Peyer's patch (tissue), 4 donors: ENCODE measurements at regions not wholly inside any gene's neighbourhood (a gene's known extent, or its start where the extent isn't known, plus 50 kb on each side); places are given as distances from the start of the nearest gene placed in this dataset.

Source experiments
- DNase-seq, 3 donors: peaks; one replicate each; pipeline ENCODE4 v3.0.0-alpha.2; 2017 to 2019
- H3K27ac ChIP-seq, 4 donors: fragments of 200-600 bp; sonication (generic); one replicate each; pipeline ENCODE4 v1.5.1; 2016 to 2019
- H3K27me3 ChIP-seq, 2 donors: fragments of 200-600 bp; sonication (generic); one replicate each; pipeline ENCODE4 v1.5.1; 2019
- H3K36me3 ChIP-seq, 3 donors: fragments of 200-600 bp; sonication (generic); one replicate each; pipeline ENCODE4 v1.5.1; 2016 to 2019
- H3K4me1 ChIP-seq, 4 donors: fragments of 200-600 bp; sonication (generic); one replicate each; pipeline ENCODE4 v1.5.1; 2016 to 2019
- H3K4me3 ChIP-seq, 4 donors: fragments of 200-600 bp; sonication (generic); 1 replicate in 3 of 4; 2 replicates in 1 of 4; pipeline ENCODE4 v1.5.1; 2016 to 2019; ENCODE audit warnings: mild to moderate bottlenecking in 1 of 4
- H3K9me3 ChIP-seq, 4 donors: fragments of 200-600 bp; sonication (generic); one replicate each; pipeline ENCODE4 v1.5.1; 2016 to 2019; ENCODE audit warnings: mild to moderate bottlenecking in 1 of 4
- POLR2A ChIP-seq, 2 donors: fragments of 450-650 bp; IDR thresholded peaks; one replicate each; pipeline ENCODE4 v1.5.1; 2017; ENCODE audit warnings: antibody characterized with exemption in 2 of 2, mild to moderate bottlenecking in 2 of 2, moderate library complexity in 2 of 2
- TF ChIP-seq, protein P1 (sequence below), 6 experiments: fragments of 450-650 bp in 4 of 6; fragments of 200-600 bp in 2 of 6; sonication (generic) in 1 of 6; IDR thresholded peaks; one replicate each; pipeline ENCODE4 v1.5.1; 2017 to 2019; ENCODE audit warnings: antibody characterized with exemption in 6 of 6, mild to moderate bottlenecking in 3 of 6, moderate library complexity in 1 of 6

DNA sequence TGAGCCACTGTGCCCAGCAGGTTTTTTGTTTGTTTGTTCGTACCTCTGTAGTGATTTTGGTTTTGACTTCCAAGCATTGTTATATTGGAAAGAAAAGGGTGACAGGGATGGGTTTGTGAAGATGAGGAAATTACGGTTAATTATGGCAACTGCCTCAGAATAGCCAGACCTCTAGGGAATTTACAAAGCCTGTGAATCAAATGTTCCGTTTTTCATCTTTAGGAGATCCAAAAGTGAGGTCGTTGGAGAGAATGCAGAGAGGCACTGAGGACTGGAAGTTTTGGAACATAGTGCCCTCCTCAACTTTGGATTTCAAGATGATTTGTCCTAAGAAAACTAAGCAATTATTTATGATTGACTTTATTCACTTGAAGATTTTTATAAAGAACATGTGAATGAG, 54.5 kb upstream of the EVL start:
- no peak for TF ChIP-seq POLR2A (IDR thresholded peaks at IDR 0.05)
- TF ChIP-seq, protein P1, sequence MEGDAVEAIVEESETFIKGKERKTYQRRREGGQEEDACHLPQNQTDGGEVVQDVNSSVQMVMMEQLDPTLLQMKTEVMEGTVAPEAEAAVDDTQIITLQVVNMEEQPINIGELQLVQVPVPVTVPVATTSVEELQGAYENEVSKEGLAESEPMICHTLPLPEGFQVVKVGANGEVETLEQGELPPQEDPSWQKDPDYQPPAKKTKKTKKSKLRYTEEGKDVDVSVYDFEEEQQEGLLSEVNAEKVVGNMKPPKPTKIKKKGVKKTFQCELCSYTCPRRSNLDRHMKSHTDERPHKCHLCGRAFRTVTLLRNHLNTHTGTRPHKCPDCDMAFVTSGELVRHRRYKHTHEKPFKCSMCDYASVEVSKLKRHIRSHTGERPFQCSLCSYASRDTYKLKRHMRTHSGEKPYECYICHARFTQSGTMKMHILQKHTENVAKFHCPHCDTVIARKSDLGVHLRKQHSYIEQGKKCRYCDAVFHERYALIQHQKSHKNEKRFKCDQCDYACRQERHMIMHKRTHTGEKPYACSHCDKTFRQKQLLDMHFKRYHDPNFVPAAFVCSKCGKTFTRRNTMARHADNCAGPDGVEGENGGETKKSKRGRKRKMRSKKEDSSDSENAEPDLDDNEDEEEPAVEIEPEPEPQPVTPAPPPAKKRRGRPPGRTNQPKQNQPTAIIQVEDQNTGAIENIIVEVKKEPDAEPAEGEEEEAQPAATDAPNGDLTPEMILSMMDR (IDR thresholded peaks at IDR 0.05) = no peak
- no peak overlapping the region for H3K4me3 ChIP-seq
- no peak for DNase-seq
- no peaks in the 10 kb centered on the region for H3K9me3 ChIP-seq
- no peaks in the 10 kb centered on the region for H3K36me3 ChIP-seq
- H3K27me3 ChIP-seq = no peaks in the 10 kb centered on the region
- no peak overlapping the region for H3K27ac ChIP-seq
- peaks cover 0 to 17% (median 4%) of the 10 kb centered on the region in 4 donors for H3K4me1 ChIP-seq

DNA sequence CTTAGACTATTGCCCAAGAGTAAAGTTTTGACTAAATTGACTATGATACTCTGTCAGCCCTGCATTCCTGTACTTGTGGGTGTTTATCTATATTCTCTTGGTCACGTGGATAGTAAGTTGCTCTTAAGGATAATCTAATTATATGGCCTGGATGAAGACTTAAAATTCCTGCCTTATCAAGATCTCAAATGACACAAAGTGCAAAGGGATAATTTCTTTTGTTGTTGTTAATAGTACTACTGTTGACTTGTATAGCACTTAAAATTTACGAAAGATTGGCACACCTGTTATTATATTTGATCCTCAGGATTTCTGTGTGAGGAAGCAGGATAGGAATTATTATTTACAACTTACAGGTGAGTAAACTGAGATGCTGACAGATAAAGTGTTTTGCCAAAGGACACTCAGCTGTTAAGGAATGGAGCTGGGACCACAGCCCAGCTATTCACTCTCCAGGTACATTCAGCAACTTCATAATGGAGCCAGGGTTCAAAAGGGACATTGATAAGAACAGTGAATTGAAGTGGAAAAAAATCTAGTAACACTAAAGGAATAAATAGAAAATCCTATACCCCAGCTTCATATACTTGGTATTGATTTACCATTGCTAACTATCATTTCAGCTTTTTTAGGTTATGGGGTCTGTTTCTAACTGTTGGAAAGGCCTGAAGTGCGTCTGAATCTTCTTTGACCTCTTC, 53.4 kb upstream of the EVL start:
- H3K27me3 ChIP-seq = no peaks in the 10 kb centered on the region
- H3K27ac ChIP-seq = peak overlapping the region in 2 of 4 donors; percentile 12 to 28
- no peaks in the 10 kb centered on the region for H3K36me3 ChIP-seq
- peaks cover 0 to 17% (median 4%) of the 10 kb centered on the region in 4 donors for H3K4me1 ChIP-seq
- no peaks in the 10 kb centered on the region for H3K9me3 ChIP-seq
- no peak for DNase-seq
- H3K4me3 ChIP-seq = no peak overlapping the region
- no peak for TF ChIP-seq POLR2A (IDR thresholded peaks at IDR 0.05)
- TF ChIP-seq, protein P1 (IDR thresholded peaks at IDR 0.05) = no peak

- H3K4me1 ChIP-seq = peaks cover 0 to 21% (median 4%) of the 10 kb centered on the region in 4 donors
- DNase-seq = no peak
- TF ChIP-seq, protein P1 (IDR thresholded peaks at IDR 0.05) = no peak
- H3K27me3 ChIP-seq = no peaks in the 10 kb centered on the region
- H3K9me3 ChIP-seq = no peaks in the 10 kb centered on the region
- H3K4me3 ChIP-seq = no peak overlapping the region
- H3K36me3 ChIP-seq = no peaks in the 10 kb centered on the region
- peak overlapping the region in 2 of 4 donors; percentile 12 to 28 for H3K27ac ChIP-seq
Measured at GRCh38 chr14:100012478-100013327, 52.5 kb upstream of the EVL start.

DNA sequence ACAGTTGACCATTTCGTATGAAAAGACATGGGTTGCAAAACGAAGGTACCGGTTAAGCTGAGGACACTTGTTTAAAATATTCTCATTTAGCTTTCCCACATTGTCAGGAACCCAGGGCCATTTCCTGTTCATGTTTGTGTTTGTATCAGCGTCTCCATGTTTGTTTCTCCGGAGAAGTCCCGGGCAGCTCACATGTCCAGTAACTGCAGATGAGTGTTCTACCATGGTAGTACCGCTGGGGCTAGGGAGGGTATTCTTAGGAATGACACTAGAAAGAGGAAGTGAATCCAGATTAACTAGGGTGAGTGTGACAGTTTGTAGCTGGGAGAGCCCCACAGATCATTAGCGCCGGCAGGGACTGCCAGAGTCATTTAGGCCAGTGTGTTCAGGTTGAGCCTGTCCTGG, 50.0 kb upstream of the EVL start:
- Histone ChIP-seq H3K9me3 (no peaks in the 10 kb centered on the region), H3K4me1 (peaks cover 0 to 39% (median 4%) of the 10 kb centered on the region in 4 donors), H3K4me3 (no peak overlapping the region), H3K36me3 (no peaks in the 10 kb centered on the region), H3K27me3 (no peaks in the 10 kb centered on the region), H3K27ac (peak overlapping the region; percentile 3 to 62 (median 33))
- no peak for DNase-seq
- TF ChIP-seq POLR2A (IDR thresholded peaks at IDR 0.05) = no peak
- TF ChIP-seq, protein P1 (IDR thresholded peaks at IDR 0.05) = no peak
